DOHH2 (cell line): ENCODE measurements at regions not wholly inside any gene's neighbourhood (a gene's known extent, or its start where the extent isn't known, plus 50 kb on each side); places are given as distances from the start of the nearest gene placed in this dataset.
"Not testable (repeated sequence)": the region's sequence is repeated elsewhere in the genome, so short reads cannot be mapped to it uniquely, and the experiment has no call there.

Experiments used
- EZH2phosphoT487 ChIP-seq: fragments of 200-600 bp; sonication (generic); IDR thresholded peaks from 2 replicates; pipeline ENCODE4 v1.6.1; 2017; ENCODE audit warnings: borderline replicate concordance, mild to moderate bottlenecking, antibody characterized with exemption, low read length, moderate library complexity, mixed read lengths
- TF ChIP-seq, protein P1 (sequence below): fragments of 200-600 bp; sonication (generic); IDR thresholded peaks from one replicate; pipeline ENCODE4 v1.5.1; 2014; ENCODE audit warnings: antibody characterized with exemption, mild to moderate bottlenecking, low read depth, low read length; ENCODE audit not compliant: poor library complexity, severe bottlenecking

DNA sequence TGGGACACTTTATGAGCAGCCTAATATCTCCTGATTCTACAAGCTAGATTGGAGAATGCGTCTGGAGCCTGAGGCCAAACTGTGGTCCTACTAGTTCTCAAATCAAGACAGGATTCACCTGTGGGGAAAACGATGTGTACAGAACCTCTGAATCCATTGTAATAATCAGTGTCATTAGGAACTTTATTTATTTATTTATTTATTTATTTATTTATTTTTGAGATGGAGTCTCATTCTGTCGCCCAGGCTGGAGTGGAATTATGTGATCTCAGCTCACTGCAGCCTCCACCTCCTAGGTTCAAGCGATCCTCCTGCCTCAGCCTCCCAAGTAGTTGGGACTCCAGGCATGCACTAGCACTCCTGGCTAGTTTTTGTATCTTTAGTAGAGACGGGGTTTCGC lies 52.6 kb upstream of the KIF26B start:
- TF ChIP-seq, protein P1, sequence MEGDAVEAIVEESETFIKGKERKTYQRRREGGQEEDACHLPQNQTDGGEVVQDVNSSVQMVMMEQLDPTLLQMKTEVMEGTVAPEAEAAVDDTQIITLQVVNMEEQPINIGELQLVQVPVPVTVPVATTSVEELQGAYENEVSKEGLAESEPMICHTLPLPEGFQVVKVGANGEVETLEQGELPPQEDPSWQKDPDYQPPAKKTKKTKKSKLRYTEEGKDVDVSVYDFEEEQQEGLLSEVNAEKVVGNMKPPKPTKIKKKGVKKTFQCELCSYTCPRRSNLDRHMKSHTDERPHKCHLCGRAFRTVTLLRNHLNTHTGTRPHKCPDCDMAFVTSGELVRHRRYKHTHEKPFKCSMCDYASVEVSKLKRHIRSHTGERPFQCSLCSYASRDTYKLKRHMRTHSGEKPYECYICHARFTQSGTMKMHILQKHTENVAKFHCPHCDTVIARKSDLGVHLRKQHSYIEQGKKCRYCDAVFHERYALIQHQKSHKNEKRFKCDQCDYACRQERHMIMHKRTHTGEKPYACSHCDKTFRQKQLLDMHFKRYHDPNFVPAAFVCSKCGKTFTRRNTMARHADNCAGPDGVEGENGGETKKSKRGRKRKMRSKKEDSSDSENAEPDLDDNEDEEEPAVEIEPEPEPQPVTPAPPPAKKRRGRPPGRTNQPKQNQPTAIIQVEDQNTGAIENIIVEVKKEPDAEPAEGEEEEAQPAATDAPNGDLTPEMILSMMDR, result not testable (repeated sequence)
- TF ChIP-seq EZH2phosphoT487, result not testable (repeated sequence)
